Thoracic aorta (tissue), 2 donors: ENCODE measurements at regions not wholly inside any gene's neighbourhood (a gene's known extent, or its start where the extent isn't known, plus 50 kb on each side); places are given as distances from the start of the nearest gene placed in this dataset.

Experiments
- ATAC-seq: fragments of 150-250 bp; one replicate; pipeline ENCODE4 v1.8.0; 2017; ENCODE audit warnings: low read depth; ENCODE audit not compliant: insufficient number of reproducible peaks, low FRiP score
- DNase-seq: peaks from one replicate; pipeline ENCODE4 v3.0.0-alpha.2; 2020; ENCODE audit warnings: low spot score
- H3K27ac ChIP-seq, 2 donors: fragments of 200-600 bp; sonication (generic); 1 replicate in 1 of 2; 2 replicates in 1 of 2; pipeline ENCODE4 v1.5.1; 2016; ENCODE audit warnings: mild to moderate bottlenecking in 2 of 2, moderate library complexity in 2 of 2
- H3K27me3 ChIP-seq: fragments of 200-600 bp; sonication (generic); replicated peaks from 2 replicates; pipeline ENCODE4 v1.6.0; 2016; ENCODE audit warnings: mild to moderate bottlenecking; ENCODE audit not compliant: insufficient read depth
- H3K36me3 ChIP-seq: fragments of 200-600 bp; sonication (generic); one replicate; pipeline ENCODE4 v1.5.1; 2016
- H3K4me1 ChIP-seq, 2 donors: fragments of 200-600 bp; sonication (generic); 1 replicate in 1 of 2; 2 replicates in 1 of 2; pipeline versions ENCODE4 v1.5.1 to v1.6.0; 2016; ENCODE audit warnings: low read depth in 2 of 2, mild to moderate bottlenecking in 1 of 2; ENCODE audit not compliant: control insufficient read depth in 1 of 2
- H3K4me3 ChIP-seq: fragments of 200-600 bp; sonication (generic); 2 replicates; pipeline ENCODE4 v1.5.1; 2016; ENCODE audit warnings: mild to moderate bottlenecking
- H3K9me3 ChIP-seq: fragments of 200-600 bp; sonication (generic); 2 replicates; pipeline ENCODE4 v1.5.1; 2016
- CTCF ChIP-seq: fragments of 200-600 bp; sonication (generic); IDR thresholded peaks from one replicate; pipeline ENCODE4 v1.5.1; 2019; ENCODE audit warnings: antibody characterized with exemption

- Histone ChIP-seq H3K36me3 (no peaks in the 10 kb centered on the region), H3K9me3 (no peaks in the 10 kb centered on the region), H3K27me3 (no peaks in the 10 kb centered on the region), H3K4me3 (no peak overlapping the region), H3K4me1 (no peaks in the 10 kb centered on the region), H3K27ac (no peak overlapping the region)
- ATAC-seq (no peak), DNase-seq (no peak)
- no peak for TF ChIP-seq CTCF
These were observed 269.4 kb upstream of the SEMA3D start for GRCh38 chr7:85456254-85456653.

GRCh38 chr7:85454904-85455303 is 268.0 kb upstream of the SEMA3D start:
- Histone ChIP-seq H3K27me3 (no peaks in the 10 kb centered on the region), H3K4me1 (no peaks in the 10 kb centered on the region), H3K27ac (no peak overlapping the region), H3K4me3 (no peak overlapping the region), H3K36me3 (no peaks in the 10 kb centered on the region), H3K9me3 (no peaks in the 10 kb centered on the region)
- DNase-seq: no peak
- TF ChIP-seq CTCF: no peak
- no peak for ATAC-seq

GRCh38 chr7:85452674-85453073 is 265.8 kb upstream of the SEMA3D start:
- ATAC-seq (no peak), DNase-seq (no peak)
- no peaks in the 10 kb centered on the region for H3K4me1 ChIP-seq
- TF ChIP-seq CTCF: no peak
- no peaks in the 10 kb centered on the region for H3K36me3 ChIP-seq
- H3K9me3 ChIP-seq: no peaks in the 10 kb centered on the region
- no peak overlapping the region for H3K27ac ChIP-seq
- H3K4me3 ChIP-seq: no peak overlapping the region
- H3K27me3 ChIP-seq: no peaks in the 10 kb centered on the region

- no peak for TF ChIP-seq CTCF
- Histone ChIP-seq H3K36me3 (no peaks in the 10 kb centered on the region), H3K9me3 (no peaks in the 10 kb centered on the region), H3K27me3 (no peaks in the 10 kb centered on the region), H3K27ac (no peak overlapping the region), H3K4me3 (no peak overlapping the region), H3K4me1 (no peaks in the 10 kb centered on the region)
- ATAC-seq (no peak), DNase-seq (no peak)
These were observed 262.6 kb upstream of the SEMA3D start for GRCh38 chr7:85449478-85449877.

GRCh38 chr7:85447004-85447403 is 260.1 kb upstream of the SEMA3D start:
- no peaks in the 10 kb centered on the region for H3K27me3 ChIP-seq
- no peaks in the 10 kb centered on the region for H3K9me3 ChIP-seq
- ATAC-seq: no peak
- DNase-seq: no peak
- H3K4me1 ChIP-seq: no peaks in the 10 kb centered on the region
- no peak overlapping the region for H3K4me3 ChIP-seq
- TF ChIP-seq CTCF: no peak
- H3K27ac ChIP-seq: no peak overlapping the region
- H3K36me3 ChIP-seq: no peaks in the 10 kb centered on the region
